ENCODE measurements at regions not wholly inside any gene's neighbourhood (a gene's known extent, or its start where the extent isn't known, plus 50 kb on each side); places are given as distances from the start of the nearest gene placed in this dataset.

DNA sequence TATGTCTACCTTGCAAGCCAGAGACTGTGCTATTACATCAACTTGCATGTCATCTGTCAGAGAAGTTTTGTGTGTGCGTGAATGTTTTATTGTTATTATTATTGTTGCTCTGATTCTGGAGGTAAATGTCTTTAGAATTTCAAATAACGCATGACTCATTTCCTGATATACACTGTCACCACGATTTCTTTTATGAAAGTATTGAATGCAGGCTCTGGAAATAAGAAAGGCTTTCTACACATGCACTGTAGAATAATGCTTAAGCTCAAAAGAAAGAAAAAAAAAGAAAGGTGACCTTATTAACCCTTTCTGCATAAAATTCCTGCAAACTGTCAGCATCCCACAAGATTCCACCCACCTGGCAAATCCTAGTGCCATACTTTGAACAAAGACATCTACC, 632.9 kb downstream of the ZNF674 start:
- no peaks in the 10 kb centered on the region for H3K27me3 ChIP-seq (ENCODE audit: control insufficient read depth in 1 of 2, insufficient read depth in 2 of 2, low read length in 2 of 2)
- H3K4me1 ChIP-seq (ENCODE audit: control insufficient read depth in 2 of 2, insufficient read depth in 2 of 2, low read length in 1 of 2), result no peaks in the 10 kb centered on the region
- no peak overlapping the region for H3K4me3 ChIP-seq (ENCODE audit: low read depth in 1 of 2, low read length in 2 of 2)
- no peak overlapping the region for H3K27ac ChIP-seq (ENCODE audit: low read depth in 2 of 2, low read length in 1 of 2)
- H3K36me3 ChIP-seq (ENCODE audit: control insufficient read depth in 2 of 2, insufficient read depth in 2 of 2, low read length in 1 of 2), result no peaks in the 10 kb centered on the region
- WGBS, 2 donors, result 64 to 73% methylated on average over 3 of the region's 3 CpGs
- no peaks in the 10 kb centered on the region for H3K9me3 ChIP-seq (ENCODE audit: control insufficient read depth in 2 of 2, insufficient read depth in 1 of 2, low read depth in 1 of 2, low read length in 1 of 2)

DNA sequence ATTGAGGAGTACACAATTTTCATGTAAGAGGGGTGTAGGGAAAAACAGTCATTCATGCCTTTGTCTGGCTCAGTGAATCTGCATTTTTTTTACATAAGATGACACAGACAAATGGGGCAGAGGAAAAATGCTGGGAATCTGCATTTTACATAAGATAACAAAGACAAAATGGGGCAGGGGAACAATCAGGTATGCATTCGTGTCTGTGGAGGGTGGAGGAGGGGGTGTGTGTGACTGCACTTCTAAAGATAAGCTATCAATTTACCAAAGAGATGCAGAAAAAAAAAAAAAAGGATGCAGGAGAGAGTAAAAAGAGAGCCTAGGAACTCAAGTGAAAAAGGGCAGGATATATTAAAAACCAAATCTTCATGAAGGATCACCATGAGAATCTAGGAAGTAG, 637.4 kb downstream of the ZNF674 start:
- Histone ChIP-seq H3K4me3 (ENCODE audit: low read depth in 1 of 2, low read length in 2 of 2) (no peak overlapping the region), H3K27me3 (ENCODE audit: control insufficient read depth in 1 of 2, insufficient read depth in 2 of 2, low read length in 2 of 2) (no peaks in the 10 kb centered on the region), H3K36me3 (ENCODE audit: control insufficient read depth in 2 of 2, insufficient read depth in 2 of 2, low read length in 1 of 2) (no peaks in the 10 kb centered on the region), H3K4me1 (ENCODE audit: control insufficient read depth in 2 of 2, insufficient read depth in 2 of 2, low read length in 1 of 2) (no peaks in the 10 kb centered on the region), H3K27ac (ENCODE audit: low read depth in 2 of 2, low read length in 1 of 2) (no peak overlapping the region), H3K9me3 (ENCODE audit: control insufficient read depth in 2 of 2, insufficient read depth in 1 of 2, low read depth in 1 of 2, low read length in 1 of 2) (peaks cover 0 to 3% of the 10 kb centered on the region in 2 donors)
- 30 to 33% methylated on average over 1 of the region's 1 CpG for WGBS, 2 donors

DNA sequence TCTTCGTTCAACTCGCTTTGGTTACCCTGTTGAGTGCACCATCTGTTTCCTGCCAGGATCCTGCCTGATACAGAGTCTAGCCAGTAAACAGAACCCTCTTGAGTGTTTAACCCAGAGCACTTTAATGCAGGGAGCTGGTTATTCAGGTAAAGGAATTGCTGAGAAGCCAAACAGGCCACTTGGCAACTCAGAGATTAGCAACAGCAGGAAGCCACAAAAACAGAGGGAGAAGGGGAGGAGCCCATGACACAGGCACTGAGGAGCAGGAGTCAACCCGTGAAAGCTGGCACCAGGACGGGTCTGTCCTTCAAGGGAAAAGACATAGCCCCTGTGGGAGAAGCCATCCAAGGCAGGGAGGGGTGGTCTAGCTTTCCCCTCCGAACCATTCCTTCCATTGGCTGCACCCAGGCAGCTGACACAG, 641.4 kb downstream of the ZNF674 start:
- Histone ChIP-seq H3K4me1 (ENCODE audit: control insufficient read depth in 2 of 2, insufficient read depth in 2 of 2, low read length in 1 of 2) (no peaks in the 10 kb centered on the region), H3K36me3 (ENCODE audit: control insufficient read depth in 2 of 2, insufficient read depth in 2 of 2, low read length in 1 of 2) (no peaks in the 10 kb centered on the region), H3K4me3 (ENCODE audit: low read depth in 1 of 2, low read length in 2 of 2) (no peak overlapping the region), H3K27me3 (ENCODE audit: control insufficient read depth in 1 of 2, insufficient read depth in 2 of 2, low read length in 2 of 2) (no peaks in the 10 kb centered on the region), H3K9me3 (ENCODE audit: control insufficient read depth in 2 of 2, insufficient read depth in 1 of 2, low read depth in 1 of 2, low read length in 1 of 2) (peaks cover 0 to 3% of the 10 kb centered on the region in 2 donors), H3K27ac (ENCODE audit: low read depth in 2 of 2, low read length in 1 of 2) (peak overlapping the region in 1 of 2 donors; percentile 37)
- 50% methylated on average over 5 of the region's 5 CpGs for WGBS, 2 donors

DNA sequence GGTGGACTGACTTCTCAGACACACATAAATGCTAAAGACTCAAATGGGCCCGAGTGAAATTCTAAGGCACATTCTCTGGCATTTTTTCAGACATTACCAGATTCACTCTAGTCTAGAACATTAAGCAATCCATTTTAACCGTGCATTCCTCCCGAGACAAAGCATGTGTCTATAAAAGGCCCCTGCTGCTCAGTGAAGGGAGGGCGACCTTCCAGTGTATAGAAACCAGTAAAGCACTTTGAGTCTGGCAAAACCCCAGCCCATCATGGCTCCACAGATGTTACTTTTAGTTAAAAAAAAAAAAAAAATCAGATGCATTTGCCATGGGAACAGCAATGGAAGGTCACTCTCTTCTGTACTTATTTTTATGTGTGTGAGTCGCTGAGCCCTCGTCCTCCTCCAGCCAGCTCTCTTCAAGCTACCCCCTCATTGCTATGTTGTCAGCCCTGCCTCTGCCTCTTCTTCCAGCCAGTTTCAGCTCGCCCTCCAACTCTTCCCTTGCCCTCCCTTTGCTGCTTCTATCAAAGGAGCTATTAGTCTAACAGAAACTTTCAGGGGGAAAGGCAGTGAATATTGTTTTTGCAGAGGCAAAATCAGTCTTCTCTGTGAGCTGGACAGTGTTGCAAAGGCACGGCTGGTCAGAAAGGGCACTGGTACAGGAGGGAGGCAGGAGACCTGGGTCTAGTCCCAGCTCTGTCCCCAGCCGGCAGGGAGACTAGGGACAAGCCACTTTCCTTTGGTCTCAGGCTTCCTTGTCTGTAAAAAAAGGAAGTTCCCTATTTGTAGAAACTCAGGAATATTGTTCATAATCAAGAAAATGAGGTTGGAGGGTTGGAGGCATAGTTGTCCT, 644.2 kb downstream of the ZNF674 start:
- H3K4me1 ChIP-seq (ENCODE audit: control insufficient read depth in 2 of 2, insufficient read depth in 2 of 2, low read length in 1 of 2), result no peaks in the 10 kb centered on the region
- H3K4me3 ChIP-seq (ENCODE audit: low read depth in 1 of 2, low read length in 2 of 2), result no peak overlapping the region
- H3K9me3 ChIP-seq (ENCODE audit: control insufficient read depth in 2 of 2, insufficient read depth in 1 of 2, low read depth in 1 of 2, low read length in 1 of 2), result peaks cover 0 to under 1% of the 10 kb centered on the region in 2 donors
- H3K27me3 ChIP-seq (ENCODE audit: control insufficient read depth in 1 of 2, insufficient read depth in 2 of 2, low read length in 2 of 2), result no peaks in the 10 kb centered on the region
- H3K36me3 ChIP-seq (ENCODE audit: control insufficient read depth in 2 of 2, insufficient read depth in 2 of 2, low read length in 1 of 2), result no peaks in the 10 kb centered on the region
- WGBS, 2 donors, result 56 to 63% methylated on average over 9 of the region's 9 CpGs
- no peak overlapping the region for H3K27ac ChIP-seq (ENCODE audit: low read depth in 2 of 2, low read length in 1 of 2)

DNA sequence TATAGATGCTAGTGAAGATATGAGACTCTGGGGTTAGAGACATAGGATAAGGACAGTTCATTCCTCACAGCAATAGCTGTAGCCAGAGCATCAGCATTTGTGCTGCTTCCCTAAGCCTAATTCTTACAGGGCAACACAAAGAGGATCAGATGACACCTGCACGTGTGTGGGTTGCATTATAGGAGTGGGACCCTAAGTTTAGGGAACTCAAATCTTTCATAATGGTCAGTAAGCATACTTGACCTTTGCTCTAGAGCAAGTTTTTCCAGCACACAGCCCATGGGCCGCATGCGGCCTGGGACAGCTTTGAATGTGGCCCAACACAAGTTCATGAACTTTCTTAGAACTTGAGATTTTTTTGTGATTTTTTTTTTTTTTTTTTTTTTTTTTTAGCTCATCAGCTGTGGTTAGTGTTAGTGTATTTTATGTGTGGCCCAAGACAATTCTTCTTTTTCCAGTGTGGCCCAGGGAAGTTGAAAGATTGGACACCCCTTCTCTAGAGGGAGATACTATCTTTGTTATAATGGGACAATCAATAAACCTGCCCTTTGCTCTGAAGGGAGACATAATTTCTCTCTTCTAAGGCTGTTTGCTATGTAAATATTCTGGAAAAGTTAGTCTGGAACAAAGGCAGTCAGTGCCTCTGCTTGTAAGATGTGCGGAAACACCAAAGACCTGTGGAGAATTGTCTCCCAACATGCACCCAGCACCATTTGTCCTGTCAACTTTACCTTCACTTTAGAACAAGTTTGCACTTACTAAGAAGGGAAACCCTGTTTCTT, 650.2 kb downstream of the ZNF674 start:
- Histone ChIP-seq H3K9me3 (ENCODE audit: control insufficient read depth in 2 of 2, insufficient read depth in 1 of 2, low read depth in 1 of 2, low read length in 1 of 2) (no peaks in the 10 kb centered on the region), H3K36me3 (ENCODE audit: control insufficient read depth in 2 of 2, insufficient read depth in 2 of 2, low read length in 1 of 2) (no peaks in the 10 kb centered on the region), H3K27me3 (ENCODE audit: control insufficient read depth in 1 of 2, insufficient read depth in 2 of 2, low read length in 2 of 2) (no peaks in the 10 kb centered on the region), H3K4me3 (ENCODE audit: low read depth in 1 of 2, low read length in 2 of 2) (no peak overlapping the region), H3K27ac (ENCODE audit: low read depth in 2 of 2, low read length in 1 of 2) (no peak overlapping the region), H3K4me1 (ENCODE audit: control insufficient read depth in 2 of 2, insufficient read depth in 2 of 2, low read length in 1 of 2) (no peaks in the 10 kb centered on the region)
- 86 to 89% methylated on average over 4 of the region's 4 CpGs for whole genome bisulfite sequencing, 2 donors

DNA sequence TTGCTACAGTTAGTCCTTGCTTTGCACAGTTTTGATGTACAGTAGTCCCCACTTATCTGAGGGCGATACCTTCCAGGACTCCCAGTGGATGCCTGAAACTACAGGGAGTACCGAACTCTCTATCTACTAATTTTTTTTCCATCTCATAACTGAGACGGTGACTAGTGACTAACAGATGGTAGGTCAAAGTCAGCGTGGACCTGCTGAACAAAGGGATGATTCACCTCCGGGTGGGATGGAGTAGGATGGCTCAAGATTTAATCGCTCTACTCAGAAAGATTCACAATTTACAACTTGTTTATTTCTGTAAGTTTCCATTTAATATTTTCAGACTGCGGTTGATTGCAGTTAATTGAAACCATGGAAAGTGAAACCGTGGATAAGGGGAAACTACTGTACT, 655.8 kb downstream of the ZNF674 start:
- H3K4me1 ChIP-seq (ENCODE audit: control insufficient read depth in 2 of 2, insufficient read depth in 2 of 2, low read length in 1 of 2), result no peaks in the 10 kb centered on the region
- no peaks in the 10 kb centered on the region for H3K27me3 ChIP-seq (ENCODE audit: control insufficient read depth in 1 of 2, insufficient read depth in 2 of 2, low read length in 2 of 2)
- no peaks in the 10 kb centered on the region for H3K9me3 ChIP-seq (ENCODE audit: control insufficient read depth in 2 of 2, insufficient read depth in 1 of 2, low read depth in 1 of 2, low read length in 1 of 2)
- H3K4me3 ChIP-seq (ENCODE audit: low read depth in 1 of 2, low read length in 2 of 2), result no peak overlapping the region
- 83 to 86% methylated on average over 8 of the region's 8 CpGs for WGBS, 2 donors
- no peak overlapping the region for H3K27ac ChIP-seq (ENCODE audit: low read depth in 2 of 2, low read length in 1 of 2)
- no peaks in the 10 kb centered on the region for H3K36me3 ChIP-seq (ENCODE audit: control insufficient read depth in 2 of 2, insufficient read depth in 2 of 2, low read length in 1 of 2)

DNA sequence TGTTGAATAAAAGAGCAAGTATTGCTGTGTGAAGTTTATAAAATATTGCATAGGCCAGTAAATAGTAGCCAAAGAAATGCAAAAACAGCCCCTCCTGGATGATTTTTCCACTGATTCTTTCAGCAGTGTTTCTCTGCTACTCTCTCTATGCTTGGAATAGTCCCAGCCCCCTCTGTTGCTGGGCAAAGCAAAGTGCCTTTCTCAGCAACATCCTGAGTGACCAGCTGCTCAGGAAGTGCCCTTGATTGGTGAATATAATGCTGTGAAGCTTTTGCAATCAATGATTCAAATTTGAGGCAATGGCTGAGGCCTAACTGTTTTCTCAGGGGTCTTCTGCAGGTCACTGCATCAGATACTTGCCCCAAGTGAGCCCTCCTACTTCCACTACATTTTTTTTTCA, 656.7 kb downstream of the ZNF674 start:
- H3K4me1 ChIP-seq (ENCODE audit: control insufficient read depth in 2 of 2, insufficient read depth in 2 of 2, low read length in 1 of 2), result no peaks in the 10 kb centered on the region
- H3K4me3 ChIP-seq (ENCODE audit: low read depth in 1 of 2, low read length in 2 of 2), result no peak overlapping the region
- no peaks in the 10 kb centered on the region for H3K27me3 ChIP-seq (ENCODE audit: control insufficient read depth in 1 of 2, insufficient read depth in 2 of 2, low read length in 2 of 2)
- no peaks in the 10 kb centered on the region for H3K36me3 ChIP-seq (ENCODE audit: control insufficient read depth in 2 of 2, insufficient read depth in 2 of 2, low read length in 1 of 2)
- H3K27ac ChIP-seq (ENCODE audit: low read depth in 2 of 2, low read length in 1 of 2), result no peak overlapping the region
- no peaks in the 10 kb centered on the region for H3K9me3 ChIP-seq (ENCODE audit: control insufficient read depth in 2 of 2, insufficient read depth in 1 of 2, low read depth in 1 of 2, low read length in 1 of 2)

DNA sequence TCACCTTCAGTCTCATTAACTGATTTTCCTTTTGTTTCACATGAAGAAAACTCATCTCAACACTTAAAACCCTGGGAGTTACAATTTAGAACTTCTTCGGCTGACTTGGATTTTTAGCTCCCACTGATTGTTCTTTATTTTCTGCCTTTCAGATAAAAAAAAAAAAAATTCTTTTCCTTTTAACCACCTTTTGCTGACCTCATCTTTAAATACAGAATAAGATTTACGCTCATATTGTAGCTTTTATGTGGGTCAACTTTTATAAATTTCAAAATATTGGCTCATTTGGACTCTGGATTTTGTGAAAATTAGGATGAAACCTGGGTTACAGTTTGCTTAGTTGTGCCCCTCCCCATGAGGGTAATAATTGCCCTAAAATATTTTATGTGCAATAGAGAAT, 659.3 kb downstream of the ZNF674 start:
- no peaks in the 10 kb centered on the region for H3K36me3 ChIP-seq (ENCODE audit: control insufficient read depth in 2 of 2, insufficient read depth in 2 of 2, low read length in 1 of 2)
- no peaks in the 10 kb centered on the region for H3K4me1 ChIP-seq (ENCODE audit: control insufficient read depth in 2 of 2, insufficient read depth in 2 of 2, low read length in 1 of 2)
- no peaks in the 10 kb centered on the region for H3K9me3 ChIP-seq (ENCODE audit: control insufficient read depth in 2 of 2, insufficient read depth in 1 of 2, low read depth in 1 of 2, low read length in 1 of 2)
- H3K27me3 ChIP-seq (ENCODE audit: control insufficient read depth in 1 of 2, insufficient read depth in 2 of 2, low read length in 2 of 2), result no peaks in the 10 kb centered on the region
- no peak overlapping the region for H3K4me3 ChIP-seq (ENCODE audit: low read depth in 1 of 2, low read length in 2 of 2)
- H3K27ac ChIP-seq (ENCODE audit: low read depth in 2 of 2, low read length in 1 of 2), result no peak overlapping the region
- WGBS, 2 donors, result 88 to 94% methylated on average over 2 of the region's 2 CpGs

DNA sequence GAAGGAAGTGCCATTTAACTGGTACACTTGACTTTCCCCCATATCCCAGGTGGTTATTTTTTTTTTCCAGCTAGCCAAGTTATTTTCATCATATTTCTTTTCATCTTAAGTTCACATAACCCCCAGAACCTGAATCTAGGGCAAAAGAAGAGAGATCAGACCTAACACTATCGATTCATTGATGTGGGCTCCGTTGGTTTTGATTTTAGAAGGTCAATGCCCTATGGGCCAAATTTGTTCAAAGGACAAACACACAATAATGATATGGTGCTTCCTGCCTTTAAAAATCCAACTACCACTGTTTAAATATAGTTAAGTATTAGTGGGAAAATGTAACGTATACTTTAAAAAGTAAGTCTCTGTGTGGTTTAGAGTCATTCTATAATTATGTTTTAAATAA, 665.7 kb downstream of the ZNF674 start:
- Histone ChIP-seq H3K4me3 (ENCODE audit: low read depth in 1 of 2, low read length in 2 of 2) (no peak overlapping the region), H3K9me3 (ENCODE audit: control insufficient read depth in 2 of 2, insufficient read depth in 1 of 2, low read depth in 1 of 2, low read length in 1 of 2) (no peaks in the 10 kb centered on the region), H3K36me3 (ENCODE audit: control insufficient read depth in 2 of 2, insufficient read depth in 2 of 2, low read length in 1 of 2) (no peaks in the 10 kb centered on the region), H3K27ac (ENCODE audit: low read depth in 2 of 2, low read length in 1 of 2) (no peak overlapping the region), H3K27me3 (ENCODE audit: control insufficient read depth in 1 of 2, insufficient read depth in 2 of 2, low read length in 2 of 2) (no peaks in the 10 kb centered on the region), H3K4me1 (ENCODE audit: control insufficient read depth in 2 of 2, insufficient read depth in 2 of 2, low read length in 1 of 2) (no peaks in the 10 kb centered on the region)
- 78 to 88% methylated on average over 3 of the region's 3 CpGs for WGBS, 2 donors

All from esophagus (tissue), 2 donors.